GM21423 (cell line): ENCODE measurements at regions not wholly inside any gene's neighbourhood (a gene's known extent, or its start where the extent isn't known, plus 50 kb on each side); places are given as distances from the start of the nearest gene placed in this dataset.
A peak's percentile ranks its signal among the peaks of the same experiment; 100 is the strongest.

Experiments used
- ATAC-seq: cut with Tn5 transposase; IDR thresholded peaks from one replicate; pipeline ENCODE4 v1.9.1; 2021; ENCODE audit warnings: mild to moderate bottlenecking, moderate library complexity; ENCODE audit not compliant: unreplicated experiment

DNA sequence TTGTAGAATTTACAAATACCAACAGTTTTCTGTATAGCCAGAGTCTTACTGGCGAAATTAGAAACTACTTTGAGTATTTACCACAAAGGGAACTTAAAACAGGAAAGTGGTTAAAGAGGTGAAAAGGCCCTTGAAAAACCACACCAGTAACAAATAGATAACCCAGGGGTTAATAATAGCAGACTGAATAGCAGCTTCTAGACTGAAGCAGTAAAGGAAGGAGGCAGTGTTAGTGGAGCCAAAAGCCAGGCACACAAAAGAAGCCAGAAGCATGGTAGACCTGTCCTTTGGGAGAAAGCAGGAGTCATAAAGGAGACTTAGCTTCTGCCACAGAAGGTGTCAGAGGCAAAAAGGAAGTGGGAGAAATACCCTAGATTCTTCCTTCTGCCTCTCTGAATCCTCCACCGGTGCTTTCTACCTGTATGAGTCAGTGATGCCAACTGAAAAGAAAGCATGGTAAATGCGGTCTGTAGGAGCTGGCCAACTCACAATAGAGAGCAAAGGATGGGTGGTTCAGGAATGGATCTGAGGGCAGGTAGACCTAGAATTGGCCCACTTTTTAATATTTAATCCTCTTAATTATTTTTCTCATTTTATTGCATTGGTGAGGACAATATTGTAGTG, 97.3 kb downstream of the ARL6IP6 start:
- peak; percentile 73 for ATAC-seq

GRCh38 chr2:152814475-152815030, 96.1 kb downstream of the ARL6IP6 start:
- ATAC-seq, result no peak

- ATAC-seq, result no peak
Measured at GRCh38 chr2:152813351-152813750, 94.9 kb downstream of the ARL6IP6 start.
